PC-3 (cell line): ENCODE measurements at regions not wholly inside any gene's neighbourhood (a gene's known extent, or its start where the extent isn't known, plus 50 kb on each side); places are given as distances from the start of the nearest gene placed in this dataset.

Experiments used
- ATAC-seq: fragments of 200-7000 bp; cut with Tn5 transposase; 2 replicates; pipeline ENCODE4 v1.9.1; 2020; ENCODE audit warnings: mild to moderate bottlenecking, moderate library complexity
- BruUV-seq: library from RNA; stranded (reverse); fragments of 400-500 nt; replicated peaks from 2 replicates; lab custom pipeline; 2021; lab: Mats Ljungman, UMichigan
- CTCF ChIA-PET: fragments of 300-600 bp; sonication (Branson Sonifier 250); formaldehyde crosslinking; loops from one replicate; lab custom pipeline; 2022; ENCODE audit warnings: antibody characterized with exemption; lab: Charles Lee
- POLR2A ChIA-PET: fragments of 300-600 bp; sonication (Branson Sonifier 250); formaldehyde crosslinking; loops from one replicate; lab custom pipeline; 2022; ENCODE audit warnings: antibody characterized with exemption; ENCODE audit not compliant: unreplicated experiment; lab: Charles Lee
- DNase-seq: peaks from one replicate; pipeline ENCODE4 v3.0.0-alpha.2; 2015
- H2AFZ ChIP-seq: fragments of 300-600 bp; sonication (generic); 2 replicates; pipeline ENCODE4 v1.6.0; 2016; ENCODE audit warnings: antibody characterized with exemption, low read length
- H3F3A ChIP-seq: fragments of 300-600 bp; sonication (generic); one replicate; pipeline ENCODE4 v1.6.0; 2017; ENCODE audit warnings: antibody characterized with exemption, low read length, control low read depth, mild to moderate bottlenecking; ENCODE audit not compliant: unreplicated experiment
- H3K27ac ChIP-seq: fragments of 300-600 bp; sonication (generic); 2 replicates; pipeline ENCODE4 v1.5.1; 2016; ENCODE audit warnings: mild to moderate bottlenecking, low read length
- H3K27me3 ChIP-seq: fragments of 300-600 bp; sonication (generic); 2 replicates; pipeline ENCODE4 v1.6.1; 2016; ENCODE audit warnings: low read length, mixed read lengths
- H3K36me3 ChIP-seq: fragments of 300-600 bp; sonication (generic); 2 replicates; pipeline ENCODE4 v1.6.1; 2016; ENCODE audit warnings: low read depth, mixed run types, low read length, mixed read lengths
- H3K4me1 ChIP-seq: fragments of 300-600 bp; sonication (generic); 2 replicates; pipeline ENCODE4 v1.5.1; 2016; ENCODE audit warnings: low read length; ENCODE audit not compliant: insufficient read depth
- H3K4me2 ChIP-seq: fragments of 300-600 bp; sonication (generic); 2 replicates; pipeline ENCODE4 v1.6.0; 2016; ENCODE audit warnings: low read length
- H3K4me3 ChIP-seq: fragments of 300-600 bp; sonication (generic); 2 replicates; pipeline ENCODE4 v1.5.1; 2016; ENCODE audit warnings: mild to moderate bottlenecking, low read length, mixed read lengths
- H3K79me2 ChIP-seq: fragments of 300-600 bp; sonication (generic); 2 replicates; pipeline ENCODE4 v1.6.1; 2017; ENCODE audit warnings: low read length, mixed read lengths
- H3K9ac ChIP-seq: fragments of 300-600 bp; sonication (generic); 2 replicates; pipeline ENCODE4 v1.6.0; 2016; ENCODE audit warnings: mild to moderate bottlenecking, low read length
- H3K9me2 ChIP-seq: fragments of 300-600 bp; sonication (generic); replicated peaks from 2 replicates; pipeline ENCODE4 v1.6.1; 2016; ENCODE audit warnings: mixed run types, low read length, mixed read lengths
- H3K9me3 ChIP-seq: fragments of 300-600 bp; sonication (generic); 2 replicates; pipeline ENCODE4 v1.6.1; 2016; ENCODE audit warnings: low read length, mixed read lengths
- H4K20me1 ChIP-seq: fragments of 300-600 bp; sonication (generic); 2 replicates; pipeline ENCODE4 v1.6.1; 2016; ENCODE audit warnings: low read length, mixed read lengths
- EZH2 ChIP-seq: fragments of 300-600 bp; sonication (generic); IDR thresholded peaks from one replicate; pipeline ENCODE4 v1.6.1; 2017; ENCODE audit warnings: antibody characterized with exemption, mild to moderate bottlenecking, low read length; ENCODE audit not compliant: unreplicated experiment
- EZH2phosphoT487 ChIP-seq: fragments of 300-600 bp; sonication (generic); IDR thresholded peaks from 2 replicates; pipeline ENCODE4 v1.6.1; 2018; ENCODE audit warnings: mild to moderate bottlenecking, antibody characterized with exemption, low read length, borderline replicate concordance
- intact Hi-C: fragments of 100-400 bp; cut with micrococcal nuclease; formaldehyde crosslinking; loops from 2 replicates; pipeline ENCODE4 v1.9.0; 2023
- TF ChIP-seq, protein P1 (sequence below): fragments of 300-600 bp; sonication (generic); conservative IDR thresholded peaks from 2 replicates; pipeline ENCODE4 v1.5.1; 2017; ENCODE audit warnings: antibody characterized with exemption, low read depth, mild to moderate bottlenecking, low read length

GRCh38 chr17:65455972-65456343 lies 105.5 kb downstream of the AXIN2 start:
- BruUV-seq: no TSS peak
- Histone ChIP-seq H3K4me3 (no peak overlapping the region), H3F3A (no peaks in the 10 kb centered on the region), H3K4me2 (no peak overlapping the region), H3K9me2 (no peaks in the 10 kb centered on the region), H3K4me1 (no peaks in the 10 kb centered on the region), H3K9me3 (no peaks in the 10 kb centered on the region), H2AFZ (no peak overlapping the region), H3K27ac (no peak overlapping the region), H3K79me2 (no peaks in the 10 kb centered on the region), H3K36me3 (no peaks in the 10 kb centered on the region), H3K27me3 (0 out of 2 replicates have a peak, but pooled peaks cover 2% of the 10 kb centered on the region), H3K9ac (no peak overlapping the region), H4K20me1 (no peaks in the 10 kb centered on the region)
- no peak for TF ChIP-seq EZH2phosphoT487
- TF ChIP-seq, protein P1, sequence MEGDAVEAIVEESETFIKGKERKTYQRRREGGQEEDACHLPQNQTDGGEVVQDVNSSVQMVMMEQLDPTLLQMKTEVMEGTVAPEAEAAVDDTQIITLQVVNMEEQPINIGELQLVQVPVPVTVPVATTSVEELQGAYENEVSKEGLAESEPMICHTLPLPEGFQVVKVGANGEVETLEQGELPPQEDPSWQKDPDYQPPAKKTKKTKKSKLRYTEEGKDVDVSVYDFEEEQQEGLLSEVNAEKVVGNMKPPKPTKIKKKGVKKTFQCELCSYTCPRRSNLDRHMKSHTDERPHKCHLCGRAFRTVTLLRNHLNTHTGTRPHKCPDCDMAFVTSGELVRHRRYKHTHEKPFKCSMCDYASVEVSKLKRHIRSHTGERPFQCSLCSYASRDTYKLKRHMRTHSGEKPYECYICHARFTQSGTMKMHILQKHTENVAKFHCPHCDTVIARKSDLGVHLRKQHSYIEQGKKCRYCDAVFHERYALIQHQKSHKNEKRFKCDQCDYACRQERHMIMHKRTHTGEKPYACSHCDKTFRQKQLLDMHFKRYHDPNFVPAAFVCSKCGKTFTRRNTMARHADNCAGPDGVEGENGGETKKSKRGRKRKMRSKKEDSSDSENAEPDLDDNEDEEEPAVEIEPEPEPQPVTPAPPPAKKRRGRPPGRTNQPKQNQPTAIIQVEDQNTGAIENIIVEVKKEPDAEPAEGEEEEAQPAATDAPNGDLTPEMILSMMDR: peak; percentile 59
- intact Hi-C loops: loop anchor here (1.0 to 10.0 kb wide), 4 partner anchors 101 to 709 kb away; no protein-coding TSS in a partner anchor
- peak; percentile 64 for ATAC-seq
- ChIA-PET CTCF (interaction anchor here (0.5 to 0.8 kb wide), 2 partner anchors 161 to 291 kb away, joined by 3 to 4 read pairs; no protein-coding TSS in a partner anchor), POLR2A (no interaction called here)
- peak; percentile 43 for DNase-seq

- Histone ChIP-seq H3K36me3 (no peaks in the 10 kb centered on the region), H2AFZ (no peak overlapping the region), H3K4me2 (no peak overlapping the region), H3K9me2 (no peaks in the 10 kb centered on the region), H3K4me1 (no peaks in the 10 kb centered on the region), H3F3A (no peaks in the 10 kb centered on the region), H4K20me1 (no peaks in the 10 kb centered on the region), H3K27me3 (peaks cover 2% of the 10 kb centered on the region; the same call in 1 of the 2 replicates), H3K9me3 (no peaks in the 10 kb centered on the region), H3K9ac (no peak overlapping the region), H3K4me3 (no peak overlapping the region), H3K79me2 (no peaks in the 10 kb centered on the region), H3K27ac (no peak overlapping the region)
- no TSS peak for BruUV-seq
- CTCF ChIA-PET: interaction anchor here (0.5 to 0.8 kb wide), 2 partner anchors 160 to 291 kb away, joined by 3 to 4 read pairs; no protein-coding TSS in a partner anchor
- no peak for ATAC-seq
- no peak for DNase-seq
- intact Hi-C loops: loop anchor here (1.0 to 10.0 kb wide), 4 partner anchors 102 to 710 kb away; no protein-coding TSS in a partner anchor
- POLR2A ChIA-PET: no interaction called here
- TF ChIP-seq, protein P1: no peak
- TF ChIP-seq EZH2 (no peak), EZH2phosphoT487 (no peak)
Observed at GRCh38 chr17:65455154-65455971, 106.1 kb downstream of the AXIN2 start.
